H9 (cell line): ENCODE measurements at regions not wholly inside any gene's neighbourhood (a gene's known extent, or its start where the extent isn't known, plus 50 kb on each side); places are given as distances from the start of the nearest gene placed in this dataset.
A peak's percentile ranks its signal among the peaks of the same experiment; 100 is the strongest.

Experiments
- DNase-seq: peaks from one replicate; pipeline ENCODE4 v3.0.0-alpha.2; 2017
- H2AFZ ChIP-seq: one replicate; pipeline ENCODE4 v1.6.1; 2013; ENCODE audit warnings: mild to moderate bottlenecking, low read length, control low read depth, moderate library complexity
- H2AK5ac ChIP-seq: 2 replicates; pipeline ENCODE4 v1.6.1; 2013; ENCODE audit warnings: low read length, control low read depth, mixed read lengths; ENCODE audit not compliant: insufficient read length
- H2BK120ac ChIP-seq: one replicate; pipeline ENCODE4 v1.6.1; 2013; ENCODE audit warnings: low read depth, mild to moderate bottlenecking, low read length, control low read depth, inconsistent platforms; ENCODE audit not compliant: poor library complexity, severe bottlenecking
- H2BK12ac ChIP-seq: 2 replicates; pipeline ENCODE4 v1.6.1; 2013; ENCODE audit warnings: low read length, control low read depth, mixed read lengths, low read depth; ENCODE audit not compliant: insufficient read length
- H2BK15ac ChIP-seq: 2 replicates; pipeline ENCODE4 v1.6.1; 2013; ENCODE audit warnings: low read depth, low read length, control low read depth
- H2BK20ac ChIP-seq: one replicate; pipeline ENCODE4 v1.6.1; 2013; ENCODE audit warnings: low read depth, mild to moderate bottlenecking, low read length, control low read depth, inconsistent platforms; ENCODE audit not compliant: poor library complexity, severe bottlenecking
- H2BK5ac ChIP-seq: 2 replicates; pipeline ENCODE4 v1.6.1; 2013; ENCODE audit warnings: low read length, control low read depth, mixed read lengths; ENCODE audit not compliant: insufficient read length
- H3K14ac ChIP-seq: 2 replicates; pipeline ENCODE4 v1.6.1; 2013; ENCODE audit warnings: low read length, control low read depth; ENCODE audit not compliant: insufficient read depth
- H3K18ac ChIP-seq: 2 replicates; pipeline ENCODE4 v1.6.1; 2013; ENCODE audit warnings: low read depth, mild to moderate bottlenecking, mixed read lengths, low read length, control low read depth; ENCODE audit not compliant: insufficient read length
- H3K23ac ChIP-seq: 2 replicates; pipeline ENCODE4 v1.6.1; 2013; ENCODE audit warnings: low read length, control low read depth, mixed read lengths, low read depth; ENCODE audit not compliant: insufficient read length
- H3K23me2 ChIP-seq: 2 replicates; pipeline ENCODE4 v1.6.1; 2013; ENCODE audit warnings: low read depth, mild to moderate bottlenecking, mixed read lengths, low read length, control low read depth; ENCODE audit not compliant: insufficient read length, poor library complexity, severe bottlenecking
- H3K27ac ChIP-seq: 2 replicates; pipeline ENCODE4 v1.5.1; 2013; ENCODE audit warnings: low read length, control low read depth, mixed read lengths, low read depth; ENCODE audit not compliant: insufficient read length
- H3K27me3 ChIP-seq: 2 replicates; pipeline ENCODE4 v1.6.1; 2013; ENCODE audit warnings: low read length, control low read depth, inconsistent platforms; ENCODE audit not compliant: insufficient read depth
- H3K4ac ChIP-seq: 2 replicates; pipeline ENCODE4 v1.6.1; 2013; ENCODE audit warnings: low read depth, mild to moderate bottlenecking, control low read depth, inconsistent platforms, low read length, moderate library complexity
- H3K4me1 ChIP-seq: 2 replicates; pipeline ENCODE4 v1.6.1; 2013; ENCODE audit warnings: low read length, control low read depth, inconsistent platforms; ENCODE audit not compliant: insufficient read depth
- H3K4me2 ChIP-seq: 2 replicates; pipeline ENCODE4 v1.6.1; 2013; ENCODE audit warnings: low read length, control low read depth, mixed read lengths; ENCODE audit not compliant: insufficient read length, insufficient read depth
- H3K56ac ChIP-seq: 2 replicates; pipeline ENCODE4 v1.6.1; 2013; ENCODE audit warnings: low read depth, mild to moderate bottlenecking, mixed read lengths, low read length, control low read depth; ENCODE audit not compliant: insufficient read length
- H3K79me1 ChIP-seq: 2 replicates; pipeline ENCODE4 v1.6.1; 2013; ENCODE audit warnings: low read depth, mild to moderate bottlenecking, moderate library complexity, low read length, control low read depth, inconsistent platforms; ENCODE audit not compliant: insufficient read depth, poor library complexity, severe bottlenecking
- H3K79me2 ChIP-seq: 2 replicates; pipeline ENCODE4 v1.6.1; 2013; ENCODE audit warnings: low read length, control low read depth, inconsistent platforms; ENCODE audit not compliant: insufficient read depth
- H3K9ac ChIP-seq: 2 replicates; pipeline ENCODE4 v1.6.1; 2013; ENCODE audit warnings: low read length, control low read depth, mixed read lengths; ENCODE audit not compliant: insufficient read length; ENCODE audit errors: extremely low read depth
- H3K9me3 ChIP-seq: one replicate; pipeline ENCODE4 v1.6.1; 2013; ENCODE audit warnings: low read depth, low read length, inconsistent platforms; ENCODE audit not compliant: control insufficient read depth
- H3T11ph ChIP-seq: one replicate; pipeline ENCODE4 v1.6.1; 2013; ENCODE audit warnings: mild to moderate bottlenecking, low read length, control low read depth, inconsistent platforms
- H4K20me1 ChIP-seq: one replicate; pipeline ENCODE4 v1.6.1; 2013; ENCODE audit not compliant: control insufficient read depth, insufficient read length, insufficient read depth
- H4K5ac ChIP-seq: 2 replicates; pipeline ENCODE4 v1.6.1; 2013; ENCODE audit warnings: low read depth, mild to moderate bottlenecking, mixed read lengths, low read length, control low read depth; ENCODE audit not compliant: insufficient read length
- H4K8ac ChIP-seq: replicated peaks from 2 replicates; pipeline ENCODE4 v1.6.1; 2013; ENCODE audit warnings: low read length, control low read depth, mixed read lengths, low read depth; ENCODE audit not compliant: insufficient read length
- H4K91ac ChIP-seq: 2 replicates; pipeline ENCODE4 v1.6.1; 2013; ENCODE audit warnings: low read depth, mild to moderate bottlenecking, moderate library complexity, mixed read lengths, low read length, control low read depth; ENCODE audit not compliant: insufficient read length
- H3K27ac Mint-ChIP-seq, 3 experiments: 2 replicates in 2 of 3; 3 replicates in 1 of 3; pipeline ENCODE4 v1.8.0; 2020 to 2021; ENCODE audit warnings: mixed read lengths in 3 of 3, mild to moderate bottlenecking in 1 of 3, moderate library complexity in 1 of 3
- H3K27me3 Mint-ChIP-seq: 2 replicates; pipeline ENCODE4 v1.8.0; 2021; ENCODE audit warnings: low read depth, mild to moderate bottlenecking, moderate library complexity, mixed read lengths
- H3K36me3 Mint-ChIP-seq, 3 experiments: 2 replicates in 2 of 3; 3 replicates in 1 of 3; pipeline ENCODE4 v1.8.0; 2020 to 2021; ENCODE audit warnings: low read depth in 3 of 3, mixed read lengths in 3 of 3; ENCODE audit not compliant: insufficient read depth in 1 of 3
- H3K4me1 Mint-ChIP-seq, 2 experiments: 2 replicates each; pipeline ENCODE4 v1.8.0; 2020; ENCODE audit warnings: mixed read lengths in 2 of 2
- H3K4me3 Mint-ChIP-seq, 2 experiments: 2 replicates in 1 of 2; 3 replicates in 1 of 2; pipeline ENCODE4 v1.8.0; 2020 to 2021; ENCODE audit warnings: mild to moderate bottlenecking in 2 of 2, mixed read lengths in 2 of 2, moderate library complexity in 1 of 2
- H3K9me3 Mint-ChIP-seq, 2 experiments: 2 replicates in 1 of 2; 3 replicates in 1 of 2; pipeline ENCODE4 v1.8.0; 2020; ENCODE audit warnings: mild to moderate bottlenecking in 2 of 2, mixed read lengths in 2 of 2, moderate library complexity in 1 of 2
- WGBS: extraction: QIAGEN DNeasy Blood & Tissue Kit; methylation state at CpG from one replicate; pipeline ENCODE4 v1.1.7; 2013; ENCODE audit warnings: missing lambda C conversion rate, low lambda C conversion rate, mixed read lengths; ENCODE audit not compliant: insufficient read length; ENCODE audit errors: extremely low coverage; 5-methylcytosine and 5-hydroxymethylcytosine counted together
- TF ChIP-seq, protein P1 (sequence below): fragments of 200-600 bp; sonication (generic); conservative IDR thresholded peaks from 3 replicates; pipeline ENCODE4 v1.8.0; 2021; ENCODE audit warnings: antibody characterized with exemption, mild to moderate bottlenecking

- no peaks in the 10 kb centered on the region for H3K9me3 ChIP-seq
- no peak overlapping the region for H2BK5ac ChIP-seq
- H3K27ac ChIP-seq, result no peak overlapping the region
- H3K79me1 ChIP-seq, result no peaks in the 10 kb centered on the region
- H3K9me3 Mint-ChIP-seq, result no peaks in the 10 kb centered on the region
- H3K9ac ChIP-seq, result no peak overlapping the region
- H3K4me2 ChIP-seq, result no peak overlapping the region
- H4K5ac ChIP-seq, result no peak overlapping the region
- H3K56ac ChIP-seq, result no peak overlapping the region
- no peak overlapping the region for H4K8ac ChIP-seq
- H3K4me3 Mint-ChIP-seq, result no peak overlapping the region
- TF ChIP-seq, protein P1, sequence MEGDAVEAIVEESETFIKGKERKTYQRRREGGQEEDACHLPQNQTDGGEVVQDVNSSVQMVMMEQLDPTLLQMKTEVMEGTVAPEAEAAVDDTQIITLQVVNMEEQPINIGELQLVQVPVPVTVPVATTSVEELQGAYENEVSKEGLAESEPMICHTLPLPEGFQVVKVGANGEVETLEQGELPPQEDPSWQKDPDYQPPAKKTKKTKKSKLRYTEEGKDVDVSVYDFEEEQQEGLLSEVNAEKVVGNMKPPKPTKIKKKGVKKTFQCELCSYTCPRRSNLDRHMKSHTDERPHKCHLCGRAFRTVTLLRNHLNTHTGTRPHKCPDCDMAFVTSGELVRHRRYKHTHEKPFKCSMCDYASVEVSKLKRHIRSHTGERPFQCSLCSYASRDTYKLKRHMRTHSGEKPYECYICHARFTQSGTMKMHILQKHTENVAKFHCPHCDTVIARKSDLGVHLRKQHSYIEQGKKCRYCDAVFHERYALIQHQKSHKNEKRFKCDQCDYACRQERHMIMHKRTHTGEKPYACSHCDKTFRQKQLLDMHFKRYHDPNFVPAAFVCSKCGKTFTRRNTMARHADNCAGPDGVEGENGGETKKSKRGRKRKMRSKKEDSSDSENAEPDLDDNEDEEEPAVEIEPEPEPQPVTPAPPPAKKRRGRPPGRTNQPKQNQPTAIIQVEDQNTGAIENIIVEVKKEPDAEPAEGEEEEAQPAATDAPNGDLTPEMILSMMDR, result no peak
- WGBS, result no CpG with 5 or more reads among the region's 2 CpGs
- no peak overlapping the region for H4K91ac ChIP-seq
- H2BK20ac ChIP-seq, result no peak overlapping the region
- no peaks in the 10 kb centered on the region for H3K27me3 ChIP-seq
- H3K4me1 Mint-ChIP-seq, result peaks cover 5 to 9% of the 10 kb centered on the region in 2 experiments
- H2BK12ac ChIP-seq, result no peak overlapping the region
- H3K23ac ChIP-seq, result no peak overlapping the region
- H3K14ac ChIP-seq, result no peak overlapping the region
- H3K18ac ChIP-seq, result no peak overlapping the region
- no peak overlapping the region for H3K4ac ChIP-seq
- H3K79me2 ChIP-seq, result no peaks in the 10 kb centered on the region
- H2BK15ac ChIP-seq, result no peak overlapping the region
- H3K36me3 Mint-ChIP-seq, result no peaks in the 10 kb centered on the region
- H3K23me2 ChIP-seq, result no peaks in the 10 kb centered on the region
- H4K20me1 ChIP-seq, result no peaks in the 10 kb centered on the region
- H2AFZ ChIP-seq, result no peak overlapping the region
- H3K4me1 ChIP-seq, result no peaks in the 10 kb centered on the region
- H3K27ac Mint-ChIP-seq, result no peak overlapping the region
- H3T11ph ChIP-seq, result no peak overlapping the region
- no peak for DNase-seq
- no peaks in the 10 kb centered on the region for H3K27me3 Mint-ChIP-seq
- no peak overlapping the region for H2AK5ac ChIP-seq
- peak overlapping the region; percentile 64 for H2BK120ac ChIP-seq
Measured at GRCh38 chr16:9607515-9608230, 516.2 kb downstream of the HAPSTR1 start.
